Astrocyte (in vitro differentiated cells and primary cell): ENCODE measurements at regions not wholly inside any gene's neighbourhood (a gene's known extent, or its start where the extent isn't known, plus 50 kb on each side); places are given as distances from the start of the nearest gene placed in this dataset.
A peak's percentile ranks its signal among the peaks of the same experiment; 100 is the strongest.

ENCODE experiments used
- DNase-seq: peaks from one replicate; pipeline ENCODE4 v3.0.0-alpha.2; 2010; ENCODE audit warnings: low read depth
- FAIRE-seq: peaks from 2 replicates; lab custom pipeline; 2011; peaks lifted over from hg19 to GRCh38; lab: Jason Lieb, UNC
- H2AFZ ChIP-seq: 2 replicates; pipeline ENCODE4 v1.6.0; 2012; ENCODE audit warnings: low read depth, low read length, inconsistent platforms
- H3K27ac ChIP-seq: 2 replicates; pipeline ENCODE4 v1.5.1; 2011; ENCODE audit warnings: low read depth, low read length, inconsistent platforms
- H3K27me3 ChIP-seq: 2 replicates; pipeline ENCODE4 v1.6.0; 2011; ENCODE audit warnings: low read length, inconsistent platforms; ENCODE audit not compliant: insufficient read depth
- H3K36me3 ChIP-seq: 2 replicates; pipeline ENCODE4 v1.5.1; 2011; ENCODE audit warnings: low read length, inconsistent platforms; ENCODE audit not compliant: insufficient read depth
- H3K4me1 ChIP-seq: 2 replicates; pipeline ENCODE4 v1.5.1; 2011; ENCODE audit warnings: low read length, inconsistent platforms; ENCODE audit not compliant: insufficient read depth
- H3K4me2 ChIP-seq: 2 replicates; pipeline ENCODE4 v1.6.0; 2012; ENCODE audit warnings: low read length, inconsistent platforms
- H3K4me3 ChIP-seq: 2 replicates; pipeline ENCODE4 v1.5.1; 2011; ENCODE audit warnings: low read depth, mild to moderate bottlenecking, low read length, inconsistent platforms; ENCODE audit not compliant: insufficient read depth
- H3K79me2 ChIP-seq: 2 replicates; pipeline ENCODE4 v1.6.0; 2012; ENCODE audit warnings: mild to moderate bottlenecking, low read length, inconsistent platforms; ENCODE audit not compliant: insufficient read depth
- H3K9ac ChIP-seq: 2 replicates; pipeline ENCODE4 v1.6.0; 2012; ENCODE audit warnings: mild to moderate bottlenecking, low read length, inconsistent platforms
- H3K9me3 ChIP-seq: 2 replicates; pipeline ENCODE4 v1.5.1; 2012; ENCODE audit warnings: low read depth, mild to moderate bottlenecking, low read length, inconsistent platforms; ENCODE audit not compliant: insufficient read depth
- H4K20me1 ChIP-seq: 2 replicates; pipeline ENCODE4 v1.6.0; 2012; ENCODE audit warnings: low read length, inconsistent platforms; ENCODE audit not compliant: insufficient read depth
- H3K27ac Mint-ChIP-seq: one replicate; pipeline ENCODE4 v1.8.0; 2021; ENCODE audit warnings: mild to moderate bottlenecking, mixed read lengths; ENCODE audit not compliant: unreplicated experiment
- H3K27me3 Mint-ChIP-seq: one replicate; pipeline ENCODE4 v1.8.0; 2021; ENCODE audit warnings: low read depth, mixed read lengths; ENCODE audit not compliant: unreplicated experiment
- H3K36me3 Mint-ChIP-seq: one replicate; pipeline ENCODE4 v1.8.0; 2021; ENCODE audit warnings: low read depth, mixed read lengths; ENCODE audit not compliant: unreplicated experiment
- H3K4me1 Mint-ChIP-seq: one replicate; pipeline ENCODE4 v1.8.0; 2021; ENCODE audit warnings: low read depth, mixed read lengths; ENCODE audit not compliant: unreplicated experiment
- H3K4me3 Mint-ChIP-seq: one replicate; pipeline ENCODE4 v1.8.0; 2021; ENCODE audit warnings: mild to moderate bottlenecking, moderate library complexity, mixed read lengths; ENCODE audit not compliant: unreplicated experiment
- H3K9me3 Mint-ChIP-seq: one replicate; pipeline ENCODE4 v1.8.0; 2021; ENCODE audit warnings: mild to moderate bottlenecking, mixed read lengths; ENCODE audit not compliant: unreplicated experiment
- CTCF ChIP-seq: IDR thresholded peaks from 2 replicates; pipeline ENCODE4 v1.5.1; 2011; ENCODE audit warnings: low read depth, mild to moderate bottlenecking, inconsistent platforms, low read length, moderate library complexity; ENCODE audit not compliant: insufficient read depth
- EZH2 ChIP-seq: IDR thresholded peaks from 2 replicates; pipeline ENCODE4 v1.6.1; 2012; ENCODE audit warnings: mild to moderate bottlenecking, low read length, inconsistent platforms; ENCODE audit not compliant: insufficient read depth

- no peak overlapping the region for H3K27ac Mint-ChIP-seq
These were observed 188.5 kb upstream of the STS start for GRCh38 chrX:6959006-6959405.

GRCh38 chrX:6954836-6955235 is 192.7 kb upstream of the STS start:
- Mint-ChIP-seq H3K4me1 (no peaks in the 10 kb centered on the region), H3K27ac (no peak overlapping the region)

More at GRCh38 chrX:6959006-6959405, 188.5 kb upstream of the STS start:
- Histone ChIP-seq H3K27ac (no peak overlapping the region), H3K4me1 (no peaks in the 10 kb centered on the region), H3K9me3 (no peaks in the 10 kb centered on the region), H3K36me3 (no peaks in the 10 kb centered on the region), H3K4me2 (no peak overlapping the region), H4K20me1 (no peaks in the 10 kb centered on the region), H3K79me2 (no peaks in the 10 kb centered on the region), H2AFZ (no peak overlapping the region), H3K27me3 (no peaks in the 10 kb centered on the region), H3K9ac (no peak overlapping the region), H3K4me3 (no peak overlapping the region)
- DNase-seq = no peak
- no peaks in the 10 kb centered on the region for H3K27me3 Mint-ChIP-seq
- H3K9me3 Mint-ChIP-seq = no peaks in the 10 kb centered on the region
- TF ChIP-seq EZH2 (no peak), CTCF (no peak)
- FAIRE-seq = peak; percentile 5
- H3K4me1 Mint-ChIP-seq = no peaks in the 10 kb centered on the region
- no peak overlapping the region for H3K4me3 Mint-ChIP-seq
- no peaks in the 10 kb centered on the region for H3K36me3 Mint-ChIP-seq

More at GRCh38 chrX:6954836-6955235, 192.7 kb upstream of the STS start:
- Histone ChIP-seq H3K9ac (no peak overlapping the region), H3K36me3 (no peaks in the 10 kb centered on the region), H3K9me3 (no peaks in the 10 kb centered on the region), H3K4me2 (no peak overlapping the region), H3K4me3 (no peak overlapping the region), H2AFZ (no peak overlapping the region), H4K20me1 (no peaks in the 10 kb centered on the region), H3K27ac (no peak overlapping the region), H3K79me2 (no peaks in the 10 kb centered on the region), H3K27me3 (no peaks in the 10 kb centered on the region), H3K4me1 (no peaks in the 10 kb centered on the region)
- peak; percentile 39 for FAIRE-seq
- Mint-ChIP-seq H3K27me3 (no peaks in the 10 kb centered on the region), H3K4me3 (no peak overlapping the region), H3K36me3 (no peaks in the 10 kb centered on the region), H3K9me3 (no peaks in the 10 kb centered on the region)
- TF ChIP-seq EZH2 (no peak), CTCF (no peak)
- no peak for DNase-seq
